ENCODE measurements at regions not wholly inside any gene's neighbourhood (a gene's known extent, or its start where the extent isn't known, plus 50 kb on each side); places are given as distances from the start of the nearest gene placed in this dataset.

- TF ChIP-seq POLR2A (IDR thresholded peaks at IDR 0.05) (no peak), CTCF (IDR thresholded peaks at IDR 0.05) (no peak), EP300 (IDR thresholded peaks at IDR 0.05) (no peak)
These were observed 555.6 kb downstream of the LTN1 start for GRCh38 chr21:28437061-28437460.
